ENCODE measurements at regions not wholly inside any gene's neighbourhood (a gene's known extent, or its start where the extent isn't known, plus 50 kb on each side); places are given as distances from the start of the nearest gene placed in this dataset.

DNA sequence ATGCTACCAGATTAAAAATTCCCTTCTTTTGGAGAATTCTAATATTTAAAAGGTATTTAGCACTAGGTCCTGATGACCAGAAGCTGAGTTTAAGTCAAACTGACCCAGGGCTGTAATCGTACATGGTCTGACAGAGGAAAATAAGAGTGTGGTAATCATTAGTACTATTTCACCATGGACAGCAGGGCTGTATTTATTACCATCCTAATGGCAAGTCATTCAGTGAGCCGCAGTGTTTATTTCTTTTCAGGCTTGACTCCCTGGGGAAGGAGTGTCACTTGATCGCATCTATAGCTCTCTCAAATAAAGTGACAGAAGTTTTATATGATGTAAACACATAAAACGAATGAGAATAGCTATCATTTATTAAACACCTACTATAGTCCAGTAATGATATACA lies 261.8 kb downstream of the BTG1 start:
- Histone ChIP-seq H3K9me3 (no peaks in the 10 kb centered on the region), H3K27me3 (replicated peaks in 1 of 7) (no peaks in the 10 kb centered on the region), H3K27ac (no peak overlapping the region), H3K4me3 (no peak overlapping the region), H3K36me3 (no peaks in the 10 kb centered on the region), H3K4me1 (peaks cover 0 to 14% (median 3%) of the 10 kb centered on the region in 6 donors)
- intact Hi-C loops (cut with DNase I; ENCODE audit: low total_unique reads), result no loop called here
- WGBS, 5 donors, result 83 to 91% (median 87%) methylated on average over 4 of the region's 4 CpGs
- DNase-seq, result no peak
- TF ChIP-seq, protein P1, sequence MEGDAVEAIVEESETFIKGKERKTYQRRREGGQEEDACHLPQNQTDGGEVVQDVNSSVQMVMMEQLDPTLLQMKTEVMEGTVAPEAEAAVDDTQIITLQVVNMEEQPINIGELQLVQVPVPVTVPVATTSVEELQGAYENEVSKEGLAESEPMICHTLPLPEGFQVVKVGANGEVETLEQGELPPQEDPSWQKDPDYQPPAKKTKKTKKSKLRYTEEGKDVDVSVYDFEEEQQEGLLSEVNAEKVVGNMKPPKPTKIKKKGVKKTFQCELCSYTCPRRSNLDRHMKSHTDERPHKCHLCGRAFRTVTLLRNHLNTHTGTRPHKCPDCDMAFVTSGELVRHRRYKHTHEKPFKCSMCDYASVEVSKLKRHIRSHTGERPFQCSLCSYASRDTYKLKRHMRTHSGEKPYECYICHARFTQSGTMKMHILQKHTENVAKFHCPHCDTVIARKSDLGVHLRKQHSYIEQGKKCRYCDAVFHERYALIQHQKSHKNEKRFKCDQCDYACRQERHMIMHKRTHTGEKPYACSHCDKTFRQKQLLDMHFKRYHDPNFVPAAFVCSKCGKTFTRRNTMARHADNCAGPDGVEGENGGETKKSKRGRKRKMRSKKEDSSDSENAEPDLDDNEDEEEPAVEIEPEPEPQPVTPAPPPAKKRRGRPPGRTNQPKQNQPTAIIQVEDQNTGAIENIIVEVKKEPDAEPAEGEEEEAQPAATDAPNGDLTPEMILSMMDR (IDR thresholded peaks at IDR 0.05 in 8 of 11, conservative IDR thresholded peaks at IDR 0.05 in 3 of 11), result no peak
- TF ChIP-seq POLR2A (IDR thresholded peaks at IDR 0.05) (no peak), POLR2AphosphoS5 (IDR thresholded peaks at IDR 0.05) (no peak)

DNA sequence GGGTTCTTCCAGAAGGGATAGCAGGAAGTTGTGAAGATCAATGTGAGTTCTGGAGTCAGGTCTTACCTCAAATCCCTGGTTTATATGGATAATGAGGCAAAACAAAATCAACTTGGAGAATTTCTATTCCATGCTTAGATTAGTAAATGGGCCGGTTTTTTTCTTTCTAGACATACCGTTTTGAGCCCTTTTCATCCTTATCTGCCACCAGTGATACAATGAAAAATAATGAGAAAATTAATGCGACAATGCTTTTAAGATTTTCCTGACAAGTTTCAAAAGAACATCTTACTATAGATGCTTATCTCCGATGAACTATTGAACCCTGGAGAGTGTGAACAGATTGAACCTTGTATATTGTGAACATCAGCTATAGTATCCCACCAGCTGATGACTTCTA lies 262.7 kb downstream of the BTG1 start:
- DNase-seq, result no peak
- TF ChIP-seq POLR2A (IDR thresholded peaks at IDR 0.05), result no peak
- TF ChIP-seq, protein P1 (IDR thresholded peaks at IDR 0.05 in 8 of 11, conservative IDR thresholded peaks at IDR 0.05 in 3 of 11), result no peak
- TF ChIP-seq POLR2AphosphoS5 (IDR thresholded peaks at IDR 0.05), result no peak
- Histone ChIP-seq H3K9me3 (no peaks in the 10 kb centered on the region), H3K27me3 (replicated peaks in 1 of 7) (no peaks in the 10 kb centered on the region), H3K27ac (no peak overlapping the region), H3K4me1 (peaks cover 0 to 21% (median 3%) of the 10 kb centered on the region in 6 donors), H3K4me3 (no peak overlapping the region), H3K36me3 (no peaks in the 10 kb centered on the region)
- WGBS, 5 donors, result 84 to 92% (median 88%) methylated on average over 4 of the region's 4 CpGs
- intact Hi-C loops (cut with DNase I; ENCODE audit: low total_unique reads), result no loop called here

DNA sequence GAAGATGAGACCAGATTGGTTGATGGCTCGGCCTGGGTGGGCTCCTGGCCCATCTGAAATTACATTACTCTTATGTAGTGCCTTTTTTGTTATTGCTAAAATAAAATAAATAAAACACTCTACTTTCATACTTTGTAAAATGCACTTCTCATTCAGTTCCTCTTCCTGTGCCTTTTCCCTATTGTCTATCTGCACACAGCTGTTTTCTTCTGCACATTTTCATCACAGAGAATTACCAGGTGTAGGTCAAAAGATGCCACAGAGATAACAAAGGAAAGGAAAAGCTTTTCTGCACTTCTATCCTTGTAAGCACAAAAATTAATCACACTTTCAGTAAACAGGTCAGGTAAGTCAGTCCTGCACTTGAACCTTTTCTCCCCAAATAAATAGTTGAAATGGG lies 265.1 kb downstream of the BTG1 start:
- no peaks in the 10 kb centered on the region for H3K9me3 ChIP-seq
- TF ChIP-seq POLR2AphosphoS5 (IDR thresholded peaks at IDR 0.05), result no peak
- TF ChIP-seq POLR2A (IDR thresholded peaks at IDR 0.05), result no peak
- TF ChIP-seq, protein P1 (IDR thresholded peaks at IDR 0.05 in 8 of 11, conservative IDR thresholded peaks at IDR 0.05 in 3 of 11), result no peak
- intact Hi-C loops (cut with DNase I; ENCODE audit: low total_unique reads), result no loop called here
- 79 to 100% (median 98%) methylated on average over 1 of the region's 1 CpG for whole genome bisulfite sequencing, 5 donors
- no peaks in the 10 kb centered on the region for H3K27me3 ChIP-seq (replicated peaks in 1 of 7)
- H3K27ac ChIP-seq, result no peak overlapping the region
- no peaks in the 10 kb centered on the region for H3K36me3 ChIP-seq
- DNase-seq, result no peak
- no peak overlapping the region for H3K4me3 ChIP-seq
- peaks cover 0 to 43% (median 16%) of the 10 kb centered on the region in 6 donors for H3K4me1 ChIP-seq

DNA sequence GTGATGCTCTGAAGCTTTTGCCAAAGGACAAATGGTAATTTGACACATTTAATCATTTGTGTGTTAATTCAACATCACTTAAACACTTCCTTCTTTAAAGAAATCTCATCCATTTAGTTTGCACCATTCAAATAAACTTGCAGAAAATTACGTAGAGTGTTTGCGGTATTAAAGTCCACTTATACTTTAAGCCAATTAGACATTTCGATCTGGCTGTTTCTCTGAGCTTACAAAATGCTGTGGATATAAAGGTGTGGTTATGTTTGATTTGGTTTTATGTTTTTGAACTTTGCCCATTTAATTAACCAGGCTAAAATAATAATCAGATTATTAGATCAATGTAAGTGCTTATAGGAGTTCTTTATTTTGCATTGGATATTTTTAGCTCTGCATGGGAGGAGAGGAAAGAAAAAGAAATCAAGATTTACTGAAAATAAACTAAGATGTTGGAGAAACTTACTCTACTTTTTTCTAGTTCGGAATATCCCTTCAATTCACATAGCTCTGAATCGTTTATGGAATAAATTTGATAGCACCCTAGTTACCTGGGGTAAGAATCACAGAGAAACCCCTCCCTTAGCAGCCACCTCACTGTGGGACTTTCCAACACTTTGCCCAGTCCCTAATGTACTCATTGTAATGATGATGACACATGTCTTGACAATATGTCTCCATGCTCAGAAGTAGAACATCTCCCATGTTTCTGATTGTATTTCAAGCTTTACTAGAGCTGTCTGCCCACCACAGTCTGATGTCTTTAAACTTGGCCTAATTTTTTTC lies 268.0 kb downstream of the BTG1 start:
- peaks cover 0 to 44% (median 16%) of the 10 kb centered on the region in 6 donors for H3K4me1 ChIP-seq

More for the DNA sequence above, 268.0 kb downstream of the BTG1 start:
- no peaks in the 10 kb centered on the region for H3K27me3 ChIP-seq (replicated peaks in 1 of 7)
- no peak for TF ChIP-seq POLR2A (IDR thresholded peaks at IDR 0.05)
- TF ChIP-seq, protein P1 (IDR thresholded peaks at IDR 0.05 in 8 of 11, conservative IDR thresholded peaks at IDR 0.05 in 3 of 11), result no peak
- no peak for TF ChIP-seq POLR2AphosphoS5 (IDR thresholded peaks at IDR 0.05)
- H3K27ac ChIP-seq, result peak overlapping the region in 7 of 8 donors; percentile 16 to 90 (median 78)
- no peaks in the 10 kb centered on the region for H3K9me3 ChIP-seq
- no peaks in the 10 kb centered on the region for H3K36me3 ChIP-seq
- no peak for DNase-seq
- 76 to 80% (median 79%) methylated on average over 5 of the region's 5 CpGs for WGBS, 5 donors
- intact Hi-C loops (cut with DNase I; ENCODE audit: low total_unique reads), result no loop called here
- H3K4me3 ChIP-seq, result peak overlapping the region in 1 of 8 donors; percentile 42
